Esophagus muscularis mucosa (tissue), 4 donors: ENCODE measurements at regions not wholly inside any gene's neighbourhood (a gene's known extent, or its start where the extent isn't known, plus 50 kb on each side); places are given as distances from the start of the nearest gene placed in this dataset.

Experiments
- DNase-seq: peaks from one replicate; pipeline ENCODE4 v3.0.0-alpha.2; 2017; ENCODE audit errors: extremely low spot score
- H3K27ac ChIP-seq, 4 donors: fragments of 200-600 bp; sonication (generic); replicated peaks in 1 of 4; 1 replicate in 3 of 4; 2 replicates in 1 of 4; pipeline ENCODE4 v1.5.1; 2016 to 2019; ENCODE audit warnings: mild to moderate bottlenecking in 1 of 4
- H3K27me3 ChIP-seq, 4 donors: fragments of 200-600 bp; sonication (generic); one replicate each; pipeline versions ENCODE4 v1.5.1 to v1.6.0; 2016 to 2019
- H3K36me3 ChIP-seq, 4 donors: fragments of 200-600 bp; sonication (generic); one replicate each; pipeline ENCODE4 v1.5.1; 2016 to 2019
- H3K4me1 ChIP-seq, 4 donors: fragments of 200-600 bp; sonication (generic); one replicate each; pipeline ENCODE4 v1.5.1; 2016 to 2019
- H3K4me3 ChIP-seq, 4 donors: fragments of 200-600 bp; sonication (generic); 1 replicate in 2 of 4; 2 replicates in 2 of 4; pipeline ENCODE4 v1.5.1; 2016 to 2019; ENCODE audit warnings: mild to moderate bottlenecking in 4 of 4, moderate library complexity in 1 of 4
- H3K9me3 ChIP-seq, 4 donors: fragments of 200-600 bp; sonication (generic); 1 replicate in 3 of 4; 2 replicates in 1 of 4; pipeline ENCODE4 v1.5.1; 2016 to 2019
- EP300 ChIP-seq: sonication (generic); formaldehyde crosslinking; IDR thresholded peaks from one replicate; pipeline ENCODE4 v1.6.1; 2017; ENCODE audit warnings: antibody characterized with exemption
- POLR2A ChIP-seq: fragments of 450-650 bp; IDR thresholded peaks from one replicate; pipeline ENCODE4 v1.6.1; 2017; ENCODE audit warnings: antibody characterized with exemption, moderate library complexity, mild to moderate bottlenecking, low read depth
- POLR2AphosphoS5 ChIP-seq, 2 donors: sonication (generic); formaldehyde crosslinking; IDR thresholded peaks; one replicate each; pipeline ENCODE4 v1.6.1; 2017; ENCODE audit warnings: antibody characterized with exemption in 2 of 2
- WGBS: methylation state at CpG from one replicate; pipeline ENCODE4 v1.1.5; 2018; 5-methylcytosine and 5-hydroxymethylcytosine counted together
- intact Hi-C: fragments of 100-400 bp; cut with DNase I; formaldehyde crosslinking; loops from one replicate; pipeline ENCODE4 v1.15.1; 2023
- TF ChIP-seq, protein P1 (sequence below), 3 experiments: fragments of 200-600 bp in 2 of 3; fragments of 450-650 bp in 1 of 3; sonication (generic) in 2 of 3; IDR thresholded peaks; one replicate each; pipeline ENCODE4 v1.5.1; 2017 to 2019; ENCODE audit warnings: antibody characterized with exemption in 3 of 3, mild to moderate bottlenecking in 2 of 3, moderate library complexity in 1 of 3

DNA sequence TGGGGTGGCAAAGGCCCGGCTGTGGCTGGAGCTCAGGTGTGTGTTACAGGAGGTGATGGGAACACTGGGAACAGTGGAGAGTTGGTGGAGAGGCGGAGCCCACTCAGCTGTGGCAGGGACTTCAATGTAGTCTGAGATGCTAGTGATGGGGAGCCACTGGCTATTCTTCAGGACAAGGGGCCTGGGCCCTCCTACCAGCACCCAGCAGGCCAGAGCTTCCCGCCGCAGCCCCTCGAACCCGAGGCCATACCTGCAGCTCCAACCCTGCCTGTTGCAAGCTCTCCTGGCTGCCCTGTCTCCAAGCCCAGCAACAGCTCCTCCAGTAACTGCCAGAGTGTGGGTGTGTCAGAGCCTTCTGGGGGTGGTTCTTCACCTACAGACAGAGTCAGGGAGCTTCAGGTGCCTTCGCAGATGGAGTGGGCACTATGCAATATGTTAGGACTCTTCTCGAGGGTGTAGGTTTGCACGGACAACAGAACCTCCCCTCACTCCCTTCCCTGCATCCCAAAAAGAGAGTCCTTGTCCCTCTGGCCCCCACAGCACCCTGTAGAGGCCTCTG, 146.2 kb upstream of the MLN start:
- no peak overlapping the region for H3K27ac ChIP-seq
- intact Hi-C loops: no loop called here
- no peaks in the 10 kb centered on the region for H3K4me1 ChIP-seq
- H3K27me3 ChIP-seq: peaks cover 0 to 32% (median 0%) of the 10 kb centered on the region in 4 donors
- 97% methylated on average over 6 of the region's 9 CpGs for WGBS
- H3K36me3 ChIP-seq: no peaks in the 10 kb centered on the region
- no peak overlapping the region for H3K4me3 ChIP-seq
- DNase-seq: no peak
- TF ChIP-seq POLR2A (no peak), EP300 (no peak)
- TF ChIP-seq, protein P1, sequence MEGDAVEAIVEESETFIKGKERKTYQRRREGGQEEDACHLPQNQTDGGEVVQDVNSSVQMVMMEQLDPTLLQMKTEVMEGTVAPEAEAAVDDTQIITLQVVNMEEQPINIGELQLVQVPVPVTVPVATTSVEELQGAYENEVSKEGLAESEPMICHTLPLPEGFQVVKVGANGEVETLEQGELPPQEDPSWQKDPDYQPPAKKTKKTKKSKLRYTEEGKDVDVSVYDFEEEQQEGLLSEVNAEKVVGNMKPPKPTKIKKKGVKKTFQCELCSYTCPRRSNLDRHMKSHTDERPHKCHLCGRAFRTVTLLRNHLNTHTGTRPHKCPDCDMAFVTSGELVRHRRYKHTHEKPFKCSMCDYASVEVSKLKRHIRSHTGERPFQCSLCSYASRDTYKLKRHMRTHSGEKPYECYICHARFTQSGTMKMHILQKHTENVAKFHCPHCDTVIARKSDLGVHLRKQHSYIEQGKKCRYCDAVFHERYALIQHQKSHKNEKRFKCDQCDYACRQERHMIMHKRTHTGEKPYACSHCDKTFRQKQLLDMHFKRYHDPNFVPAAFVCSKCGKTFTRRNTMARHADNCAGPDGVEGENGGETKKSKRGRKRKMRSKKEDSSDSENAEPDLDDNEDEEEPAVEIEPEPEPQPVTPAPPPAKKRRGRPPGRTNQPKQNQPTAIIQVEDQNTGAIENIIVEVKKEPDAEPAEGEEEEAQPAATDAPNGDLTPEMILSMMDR (IDR thresholded peaks at IDR 0.05): no peak
- no peaks in the 10 kb centered on the region for H3K9me3 ChIP-seq

GRCh38 chr6:33949111-33949510, 145.3 kb upstream of the MLN start:
- Histone ChIP-seq H3K27ac (no peak overlapping the region), H3K4me1 (no peaks in the 10 kb centered on the region), H3K9me3 (no peaks in the 10 kb centered on the region), H3K27me3 (peaks cover 0 to 38% (median 0%) of the 10 kb centered on the region in 4 donors), H3K36me3 (no peaks in the 10 kb centered on the region), H3K4me3 (no peak overlapping the region)
- DNase-seq: no peak
- WGBS: 77% methylated on average over 5 of the region's 5 CpGs
- TF ChIP-seq, protein P1 (IDR thresholded peaks at IDR 0.05): no peak
- TF ChIP-seq POLR2AphosphoS5 (IDR thresholded peaks at IDR 0.05) (no peak), EP300 (no peak), POLR2A (no peak)
- intact Hi-C loops: no loop called here

DNA sequence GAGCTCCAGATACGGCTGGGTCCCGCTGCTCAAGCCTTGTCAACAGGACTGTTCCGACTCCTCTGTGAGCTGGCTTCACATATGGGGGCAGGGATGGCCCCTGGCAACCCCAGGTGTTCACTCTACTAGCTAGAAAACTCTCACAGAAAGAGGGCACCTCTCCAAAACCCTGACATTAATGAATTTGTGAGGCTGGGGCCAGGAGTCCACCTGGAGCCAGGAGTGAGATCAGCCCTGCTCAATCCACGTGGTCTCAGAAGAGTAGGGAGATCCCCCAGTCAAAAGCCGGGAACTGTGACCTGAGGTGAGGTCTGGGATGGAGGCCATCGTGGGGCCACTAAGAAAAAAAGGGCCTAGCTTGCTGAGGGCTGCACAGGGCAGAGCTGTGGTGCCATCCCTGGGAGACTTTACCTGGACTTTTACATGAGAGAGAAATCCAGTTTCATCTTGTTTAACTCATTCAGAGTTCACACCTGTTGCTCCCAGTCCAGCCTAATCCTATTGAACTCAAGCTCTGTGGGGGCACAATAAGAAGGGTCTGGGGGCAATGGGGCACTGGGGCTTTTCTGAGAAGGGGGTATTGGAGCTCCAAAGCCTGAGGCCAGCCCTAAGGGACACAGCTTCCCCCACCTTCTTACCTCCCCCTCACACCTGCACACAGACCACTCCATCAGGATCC, 144.3 kb upstream of the MLN start:
- Histone ChIP-seq H3K36me3 (no peaks in the 10 kb centered on the region), H3K4me1 (no peaks in the 10 kb centered on the region), H3K27me3 (peaks cover 0 to 40% (median 0%) of the 10 kb centered on the region in 4 donors), H3K4me3 (no peak overlapping the region), H3K27ac (no peak overlapping the region), H3K9me3 (no peaks in the 10 kb centered on the region)
- WGBS: 77% methylated on average over 6 of the region's 6 CpGs
- TF ChIP-seq, protein P1 (IDR thresholded peaks at IDR 0.05): no peak
- TF ChIP-seq POLR2A: no peak
- no peak for TF ChIP-seq EP300
- no peak for TF ChIP-seq POLR2AphosphoS5 (IDR thresholded peaks at IDR 0.05)
- no peak for DNase-seq
- intact Hi-C loops: no loop called here

- Histone ChIP-seq H3K36me3 (no peaks in the 10 kb centered on the region), H3K4me1 (no peaks in the 10 kb centered on the region), H3K27ac (no peak overlapping the region), H3K27me3 (peaks cover 0 to 40% (median 0%) of the 10 kb centered on the region in 4 donors), H3K9me3 (no peaks in the 10 kb centered on the region), H3K4me3 (no peak overlapping the region)
- intact Hi-C loops: no loop called here
- TF ChIP-seq POLR2AphosphoS5 (IDR thresholded peaks at IDR 0.05) (no peak), POLR2A (no peak), EP300 (no peak)
- TF ChIP-seq, protein P1 (IDR thresholded peaks at IDR 0.05): no peak
- DNase-seq: no peak
- 100% methylated on average over 2 of the region's 4 CpGs for WGBS
These were observed 143.2 kb upstream of the MLN start for GRCh38 chr6:33947047-33947446.
